GM12875 (cell line): ENCODE measurements at regions not wholly inside any gene's neighbourhood (a gene's known extent, or its start where the extent isn't known, plus 50 kb on each side); places are given as distances from the start of the nearest gene placed in this dataset.
"Not testable (repeated sequence)": the region's sequence is repeated elsewhere in the genome, so short reads cannot be mapped to it uniquely, and the experiment has no call there.

Source experiments
- H3K4me3 ChIP-seq: one replicate; pipeline ENCODE4 v1.5.1; 2011; ENCODE audit warnings: low read depth, low read length, control low read depth
- CTCF ChIP-seq: IDR thresholded peaks from 2 replicates; pipeline ENCODE4 v1.5.1; 2011; ENCODE audit warnings: low read depth, mild to moderate bottlenecking, control low read depth, inconsistent platforms, low read length, moderate library complexity, borderline replicate concordance; ENCODE audit not compliant: insufficient read depth

GRCh38 chr3:757711-758110, 335.1 kb upstream of the CNTN6 start:
- TF ChIP-seq CTCF = no peak

GRCh38 chr3:759106-759505, 333.7 kb upstream of the CNTN6 start:
- TF ChIP-seq CTCF = no peak
- no peak overlapping the region for H3K4me3 ChIP-seq

More at GRCh38 chr3:757711-758110, 335.1 kb upstream of the CNTN6 start:
- no peak overlapping the region for H3K4me3 ChIP-seq

GRCh38 chr3:773433-773832, 319.4 kb upstream of the CNTN6 start:
- not testable (repeated sequence) for H3K4me3 ChIP-seq

- no peak for TF ChIP-seq CTCF
- H3K4me3 ChIP-seq = no peak overlapping the region
Observed at GRCh38 chr3:775178-775880, 317.5 kb upstream of the CNTN6 start.

- no peak overlapping the region for H3K4me3 ChIP-seq
- TF ChIP-seq CTCF = no peak
Observed at GRCh38 chr3:780505-780904, 312.3 kb upstream of the CNTN6 start.

- no peak for TF ChIP-seq CTCF
- H3K4me3 ChIP-seq = no peak overlapping the region
Observed at GRCh38 chr3:791442-791841, 301.4 kb upstream of the CNTN6 start.

- no peak overlapping the region for H3K4me3 ChIP-seq
- no peak for TF ChIP-seq CTCF
Observed at GRCh38 chr3:792630-793029, 300.2 kb upstream of the CNTN6 start.

- no peak overlapping the region for H3K4me3 ChIP-seq
Observed at GRCh38 chr3:804211-804610, 288.6 kb upstream of the CNTN6 start.

More at GRCh38 chr3:804211-804610, 288.6 kb upstream of the CNTN6 start:
- no peak for TF ChIP-seq CTCF
